ENCODE measurements at regions not wholly inside any gene's neighbourhood (a gene's known extent, or its start where the extent isn't known, plus 50 kb on each side); places are given as distances from the start of the nearest gene placed in this dataset.

- TF ChIP-seq, protein P1, sequence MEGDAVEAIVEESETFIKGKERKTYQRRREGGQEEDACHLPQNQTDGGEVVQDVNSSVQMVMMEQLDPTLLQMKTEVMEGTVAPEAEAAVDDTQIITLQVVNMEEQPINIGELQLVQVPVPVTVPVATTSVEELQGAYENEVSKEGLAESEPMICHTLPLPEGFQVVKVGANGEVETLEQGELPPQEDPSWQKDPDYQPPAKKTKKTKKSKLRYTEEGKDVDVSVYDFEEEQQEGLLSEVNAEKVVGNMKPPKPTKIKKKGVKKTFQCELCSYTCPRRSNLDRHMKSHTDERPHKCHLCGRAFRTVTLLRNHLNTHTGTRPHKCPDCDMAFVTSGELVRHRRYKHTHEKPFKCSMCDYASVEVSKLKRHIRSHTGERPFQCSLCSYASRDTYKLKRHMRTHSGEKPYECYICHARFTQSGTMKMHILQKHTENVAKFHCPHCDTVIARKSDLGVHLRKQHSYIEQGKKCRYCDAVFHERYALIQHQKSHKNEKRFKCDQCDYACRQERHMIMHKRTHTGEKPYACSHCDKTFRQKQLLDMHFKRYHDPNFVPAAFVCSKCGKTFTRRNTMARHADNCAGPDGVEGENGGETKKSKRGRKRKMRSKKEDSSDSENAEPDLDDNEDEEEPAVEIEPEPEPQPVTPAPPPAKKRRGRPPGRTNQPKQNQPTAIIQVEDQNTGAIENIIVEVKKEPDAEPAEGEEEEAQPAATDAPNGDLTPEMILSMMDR (IDR thresholded peaks at IDR 0.05; ENCODE audit: low read depth, low read length, poor library complexity, severe bottlenecking), result no peak
- no peak for TF ChIP-seq EZH2phosphoT487 (IDR thresholded peaks at IDR 0.05; ENCODE audit: borderline replicate concordance, low read length)
Observed at GRCh38 chr9:28203036-28203435, 629.8 kb upstream of the C9orf72 start.

Data from DOHH2 (cell line).